ENCODE measurements at regions not wholly inside any gene's neighbourhood (a gene's known extent, or its start where the extent isn't known, plus 50 kb on each side); places are given as distances from the start of the nearest gene placed in this dataset.

- TF ChIP-seq CREB1 (CRISPR knock-in tag; IDR thresholded peaks at IDR 0.05; ENCODE audit: low read depth) (no peak), POLR2AphosphoS5 (IDR thresholded peaks at IDR 0.05; ENCODE audit: low read depth) (no peak), NANOG (IDR thresholded peaks at IDR 0.05; ENCODE audit: borderline replicate concordance) (no peak), ZNF114 (CRISPR knock-in tag; IDR thresholded peaks at IDR 0.05) (no peak), ZNF331 (CRISPR knock-in tag; IDR thresholded peaks at IDR 0.05; ENCODE audit: low read depth) (no peak), REST (IDR thresholded peaks at IDR 0.05; ENCODE audit: unreplicated experiment) (no peak), EZH2 (IDR thresholded peaks at IDR 0.05; ENCODE audit: low read depth, unreplicated experiment) (no peak), JUNB (IDR thresholded peaks at IDR 0.05; ENCODE audit: unreplicated experiment) (no peak), STAT1 (IDR thresholded peaks at IDR 0.05; ENCODE audit: unreplicated experiment) (no peak)
Measured at GRCh38 chr1:187129132-187129531, 300.4 kb downstream of the PLA2G4A start (continued).

GRCh38 chr1:187143783-187144182, 315.0 kb downstream of the PLA2G4A start:
- Mint-ChIP-seq H3K27ac (no peak overlapping the region), H3K9me3 (peaks cover 7% of the 10 kb centered on the region), H3K4me3 (no peak overlapping the region), H3K36me3 (ENCODE audit: low read depth) (no peaks in the 10 kb centered on the region), H3K4me1 (no peaks in the 10 kb centered on the region), H3K27me3 (ENCODE audit: insufficient read depth, low read depth, poor library complexity) (peaks cover 3% of the 10 kb centered on the region)
- ATAC-seq (no peak), DNase-seq (ENCODE audit: low spot score) (no peak)
- no peak overlapping the region for H3K4me2 ChIP-seq
- H3F3A ChIP-seq (replicated peaks; ENCODE audit: low read depth) = no peaks in the 10 kb centered on the region
- no peaks in the 10 kb centered on the region for H3K4me1 ChIP-seq (ENCODE audit: insufficient read depth)
- no peak overlapping the region for H2AFZ ChIP-seq
- H3K27ac ChIP-seq (ENCODE audit: low read depth) = no peak overlapping the region
- no peaks in the 10 kb centered on the region for H3K36me3 ChIP-seq (ENCODE audit: insufficient read depth)
- peaks cover 2% of the 10 kb centered on the region; the same call in 1 of the 2 replicates for H3K9me2 ChIP-seq (ENCODE audit: insufficient read depth)
- no peaks in the 10 kb centered on the region for H3K27me3 ChIP-seq (ENCODE audit: insufficient read depth)
- H3K79me2 ChIP-seq (replicated peaks; ENCODE audit: insufficient read depth) = no peaks in the 10 kb centered on the region
- H4K20me1 ChIP-seq (replicated peaks; ENCODE audit: insufficient read depth) = no peaks in the 10 kb centered on the region
- no peak overlapping the region for H3K4me3 ChIP-seq
- no peak for TF ChIP-seq REST (IDR thresholded peaks at IDR 0.05; ENCODE audit: unreplicated experiment)
- TF ChIP-seq ZNF462 (CRISPR knock-in tag; IDR thresholded peaks at IDR 0.05) = no peak
- TF ChIP-seq POLR2AphosphoS5 (IDR thresholded peaks at IDR 0.05; ENCODE audit: low read depth) = no peak
- TF ChIP-seq NANOG (IDR thresholded peaks at IDR 0.05; ENCODE audit: borderline replicate concordance) = no peak
- no peak for TF ChIP-seq ZNF114 (CRISPR knock-in tag; IDR thresholded peaks at IDR 0.05)
- TF ChIP-seq EZH2phosphoT487 (IDR thresholded peaks at IDR 0.05; ENCODE audit: unreplicated experiment) = no peak

Measured in GM23338 (cell line).